DMS53 (cell line): ENCODE measurements at regions not wholly inside any gene's neighbourhood (a gene's known extent, or its start where the extent isn't known, plus 50 kb on each side); places are given as distances from the start of the nearest gene placed in this dataset.
"Not testable (repeated sequence)": the region's sequence is repeated elsewhere in the genome, so short reads cannot be mapped to it uniquely, and the experiment has no call there.

Experiments
- DNase-seq: peaks from one replicate; lab custom pipeline; 2025; lab: John Stamatoyannopoulos, UW

DNA sequence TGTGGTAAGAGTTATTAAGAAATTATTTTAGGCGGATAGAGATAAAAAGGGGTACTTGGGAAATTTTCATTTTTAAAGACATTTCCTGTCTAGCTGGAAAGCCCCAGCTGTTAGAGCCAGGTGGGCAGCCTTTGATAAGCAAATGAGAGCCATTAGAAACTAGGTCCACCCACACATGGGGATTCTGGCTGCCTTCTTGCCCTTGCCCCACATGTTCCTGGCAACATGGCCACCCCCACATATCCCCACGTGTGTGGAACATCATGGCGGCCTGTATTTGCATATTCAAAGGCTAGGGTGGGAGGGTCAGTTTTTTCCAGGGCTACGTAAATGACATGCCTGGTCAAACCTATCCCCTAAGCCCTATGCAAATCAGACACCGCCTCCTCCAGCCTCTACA, 1382.1 kb downstream of the AACS start:
- DNase-seq, result no peak

DNA sequence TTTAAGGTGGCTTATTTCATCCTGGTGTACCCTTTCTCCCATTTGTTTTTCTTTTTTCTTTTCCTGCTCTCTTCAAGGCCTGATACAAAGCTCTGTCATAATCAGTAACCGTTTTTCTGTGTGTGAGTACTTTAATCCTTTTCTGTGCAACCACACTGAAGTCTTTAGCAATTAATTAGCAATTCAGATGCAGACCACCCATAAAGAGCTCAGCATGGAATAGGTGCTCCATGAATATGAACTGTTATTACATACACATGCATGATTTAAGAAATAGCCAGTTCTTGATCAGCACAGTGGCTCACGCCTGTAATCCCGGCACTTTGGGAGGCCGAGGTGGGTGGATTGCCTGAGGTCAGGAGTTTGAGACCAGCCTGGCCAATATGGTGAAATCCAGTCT, 1386.6 kb downstream of the AACS start:
- DNase-seq, result no peak

DNA sequence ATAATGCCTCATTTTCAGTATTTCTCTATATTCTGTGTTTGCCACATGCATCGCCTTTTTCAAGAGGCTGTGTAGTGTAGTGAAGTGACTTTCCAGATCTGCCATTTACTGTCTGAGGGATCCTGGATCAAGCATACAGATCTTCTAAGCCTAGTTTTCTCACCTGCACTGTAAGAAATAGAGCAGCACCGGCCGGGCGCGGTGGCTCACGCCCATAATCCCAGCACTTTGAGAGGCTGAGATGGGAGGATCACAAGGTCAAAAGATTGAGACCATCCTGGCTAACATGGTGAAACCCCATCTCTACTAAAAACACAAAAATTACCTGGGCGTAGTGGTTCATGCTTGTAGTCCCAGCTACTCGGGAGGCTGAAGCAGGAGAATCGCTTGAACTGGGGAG, 1387.5 kb downstream of the AACS start:
- not testable (repeated sequence) for DNase-seq

DNA sequence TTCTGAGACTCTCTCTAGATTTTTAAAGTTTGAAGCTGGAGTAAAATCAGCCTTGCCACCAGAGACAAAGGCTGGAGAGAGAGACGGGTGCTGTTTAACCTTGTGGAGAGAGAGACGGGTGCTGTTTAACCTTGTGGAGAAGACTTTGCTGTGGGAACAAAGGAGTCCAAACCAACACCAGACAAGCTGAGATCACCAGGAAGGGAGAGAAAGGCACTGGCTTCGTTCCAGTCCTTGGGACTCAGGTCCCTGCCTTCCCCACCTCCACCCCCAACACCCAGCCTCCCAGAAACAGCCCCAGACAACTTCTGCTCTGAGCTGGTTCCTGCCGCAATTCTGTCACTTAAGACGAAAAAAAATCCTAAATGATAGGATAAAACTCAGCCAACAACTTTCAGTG, 1389.3 kb downstream of the AACS start:
- no peak for DNase-seq

DNA sequence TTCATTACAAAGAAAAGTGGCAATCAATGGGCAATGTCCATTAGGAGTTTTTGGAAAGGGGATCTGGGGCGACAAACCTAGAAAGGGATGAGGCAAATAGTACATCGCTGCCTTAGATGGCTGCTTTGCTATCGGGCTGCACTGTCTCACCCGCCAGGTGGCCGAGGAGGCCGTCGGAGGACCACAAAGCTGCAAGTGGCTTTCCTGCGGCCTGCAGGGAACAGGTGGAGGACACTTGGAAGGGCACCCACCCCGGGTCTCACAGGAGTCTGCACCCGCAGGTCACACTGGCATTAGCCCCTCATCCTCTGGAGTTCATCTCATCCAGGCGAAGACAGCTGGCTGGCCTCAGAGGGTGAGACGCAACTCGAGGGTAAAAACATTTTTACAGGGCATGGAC, 1392.5 kb downstream of the AACS start:
- DNase-seq, result no peak

DNA sequence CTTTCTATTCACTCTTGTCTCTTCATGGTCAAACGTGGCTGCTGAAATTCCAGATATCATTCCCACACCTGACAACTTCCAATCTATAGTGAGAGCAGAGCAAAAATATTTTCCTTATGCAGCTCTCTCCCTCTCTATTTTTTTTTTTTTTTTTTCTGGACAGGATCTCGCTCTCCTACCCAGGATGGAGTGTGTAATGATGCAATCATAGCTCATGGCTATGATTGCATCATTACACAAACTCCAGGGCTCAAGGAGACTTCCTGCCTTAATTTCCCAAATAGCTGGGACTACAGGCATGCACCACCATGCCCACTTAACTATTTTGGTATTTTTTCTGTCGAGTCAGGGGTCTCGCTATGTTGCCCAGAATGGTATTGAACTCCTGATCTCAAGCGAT, 1398.9 kb downstream of the AACS start:
- no peak for DNase-seq

DNA sequence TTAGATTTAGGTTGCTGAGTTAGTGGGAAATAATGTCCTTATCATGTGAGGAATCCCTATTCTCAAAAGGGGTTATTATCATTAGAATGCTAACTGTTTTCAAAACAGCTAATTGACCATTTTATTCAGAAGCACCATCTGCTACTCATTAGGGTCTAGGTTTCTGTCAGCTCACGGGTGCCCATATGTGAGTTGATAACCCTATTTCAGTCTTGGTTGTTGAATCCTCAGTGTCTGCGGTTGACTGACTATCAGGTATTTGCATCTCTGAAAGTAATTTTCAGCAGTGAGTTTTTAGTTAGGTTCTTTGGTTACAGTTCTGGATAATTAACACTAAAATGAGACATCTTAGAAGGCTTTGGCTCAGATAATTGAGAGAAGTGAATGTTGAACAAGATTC, 1404.0 kb downstream of the AACS start:
- no peak for DNase-seq

DNA sequence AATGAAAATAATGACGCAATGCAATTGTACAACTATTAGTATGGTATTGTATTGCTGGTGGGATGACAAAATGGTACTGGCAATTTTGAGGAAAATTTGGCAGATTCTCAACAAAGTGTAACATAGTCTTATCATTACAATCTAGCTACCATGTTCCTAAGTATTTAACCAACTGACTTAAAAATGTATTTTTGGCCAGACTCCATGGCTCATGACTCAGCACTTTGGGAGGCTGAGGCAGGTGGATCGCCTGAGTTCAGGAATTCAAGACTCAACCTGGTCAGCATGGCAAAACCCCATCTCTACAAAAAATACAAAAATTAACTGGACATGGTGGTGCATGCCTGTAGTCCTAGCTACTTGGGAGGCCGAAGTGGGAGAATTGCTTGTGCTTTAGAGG, 1409.5 kb downstream of the AACS start:
- no peak for DNase-seq

DNA sequence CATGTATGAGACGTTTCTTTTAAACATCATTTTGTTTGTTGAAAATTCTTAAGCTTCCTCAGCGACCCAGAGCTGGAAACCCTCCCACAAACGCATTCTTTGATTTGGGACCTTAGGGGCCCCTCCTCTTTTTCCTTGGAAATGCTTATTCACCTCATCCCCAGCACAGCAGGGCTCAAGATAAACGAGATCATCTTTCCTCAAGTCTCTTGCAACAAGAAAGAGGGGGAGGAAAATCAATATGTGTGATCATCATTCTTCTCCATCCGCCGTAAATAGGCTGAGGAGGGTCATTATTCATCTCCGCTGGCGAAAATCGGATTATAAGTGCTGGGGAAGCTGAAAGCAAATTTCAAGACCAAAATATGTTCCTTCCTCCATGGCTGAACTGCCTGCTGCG, 1415.2 kb downstream of the AACS start:
- DNase-seq, result no peak

DNA sequence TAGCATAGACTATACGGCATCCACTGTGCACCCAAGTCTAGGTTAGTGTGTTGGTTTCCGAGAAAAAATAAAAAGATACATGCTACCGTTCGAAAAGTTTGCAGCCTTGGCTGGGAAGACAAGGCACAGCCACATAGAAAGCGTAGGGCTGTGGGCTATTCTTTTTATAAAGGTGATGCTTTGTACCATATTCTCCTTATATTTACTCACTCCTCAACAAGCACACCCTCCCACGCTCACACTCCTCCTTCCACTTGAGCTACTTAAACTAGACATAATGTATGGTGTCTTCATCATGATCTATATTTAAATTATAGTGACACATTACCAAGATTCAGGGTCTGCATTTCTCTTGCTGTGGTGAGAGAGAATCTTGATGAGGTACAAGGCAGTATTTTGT, 1416.5 kb downstream of the AACS start:
- no peak for DNase-seq

DNA sequence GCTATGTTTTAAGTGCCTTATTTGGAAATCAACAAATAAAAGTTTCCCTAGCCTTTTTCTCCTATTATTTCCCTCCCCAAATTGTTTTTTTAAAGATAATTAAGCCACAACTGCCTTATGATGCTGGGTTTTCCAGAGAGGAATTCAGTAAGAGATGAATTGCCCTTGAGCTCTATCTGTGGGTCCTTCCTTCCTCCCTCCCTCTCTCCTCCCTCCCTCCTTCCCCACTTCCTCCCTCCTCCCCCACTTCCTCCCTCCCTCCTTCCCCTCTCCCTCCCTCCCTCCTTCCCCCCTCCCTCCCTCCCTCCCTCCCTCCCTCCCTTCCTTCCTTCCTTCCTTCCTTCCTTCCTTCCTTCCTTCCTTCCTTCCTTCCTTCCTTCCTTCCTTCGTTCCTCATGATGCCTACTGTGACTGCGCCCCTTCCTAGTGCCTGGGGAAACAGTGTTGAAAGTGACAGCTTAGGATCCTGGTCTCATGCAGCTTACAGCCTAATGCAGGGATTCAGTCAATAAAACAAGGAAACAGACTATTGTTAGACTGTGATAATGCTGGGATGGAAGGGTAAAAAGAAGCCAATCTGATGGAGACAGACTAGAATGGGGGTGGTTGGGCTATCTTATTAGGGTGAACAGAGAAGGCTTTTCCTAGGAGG, 1417.1 kb downstream of the AACS start:
- DNase-seq, result no peak

DNA sequence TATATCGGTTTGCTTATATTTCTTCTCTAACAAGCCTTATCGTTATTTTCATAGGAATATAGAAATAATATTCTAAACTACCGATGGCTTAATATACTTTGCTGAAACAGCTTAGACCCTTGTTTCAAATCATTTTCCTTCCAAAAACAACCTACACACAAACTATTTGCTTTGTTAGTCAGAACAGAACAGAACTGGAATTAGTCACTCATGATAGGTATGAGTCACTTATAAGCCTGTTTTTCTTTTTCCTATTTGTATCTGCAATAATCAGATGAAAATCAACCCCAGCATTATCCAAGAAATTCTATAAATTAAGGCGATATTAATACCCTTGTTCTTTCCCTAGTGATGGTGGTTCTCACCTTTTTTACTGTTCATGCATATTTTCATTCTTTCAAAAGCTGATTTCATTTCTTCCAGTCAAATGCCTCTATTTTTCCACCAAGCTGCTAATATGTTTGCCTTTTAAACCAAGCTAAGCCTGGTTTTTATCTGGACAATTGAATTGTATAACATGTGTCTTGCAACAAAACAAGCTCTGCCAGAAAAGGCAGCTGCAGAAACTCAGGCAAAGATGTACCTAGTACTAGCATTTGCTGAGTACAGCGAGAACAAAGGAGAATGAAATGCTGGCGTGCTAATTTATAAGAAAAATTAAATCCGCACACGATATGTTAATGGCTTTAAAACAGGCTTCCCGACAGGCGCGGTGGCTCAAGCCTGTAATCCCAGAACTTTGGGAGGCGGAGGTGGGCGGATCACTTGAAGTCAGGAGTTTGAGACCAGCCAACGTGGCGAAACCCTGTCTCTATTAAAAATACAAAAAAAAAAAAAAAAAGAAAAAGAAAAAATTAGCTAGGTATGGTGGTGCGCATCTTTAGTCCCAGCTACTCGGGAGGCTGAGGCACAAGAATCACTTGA, 1418.2 kb downstream of the AACS start:
- no peak for DNase-seq

DNA sequence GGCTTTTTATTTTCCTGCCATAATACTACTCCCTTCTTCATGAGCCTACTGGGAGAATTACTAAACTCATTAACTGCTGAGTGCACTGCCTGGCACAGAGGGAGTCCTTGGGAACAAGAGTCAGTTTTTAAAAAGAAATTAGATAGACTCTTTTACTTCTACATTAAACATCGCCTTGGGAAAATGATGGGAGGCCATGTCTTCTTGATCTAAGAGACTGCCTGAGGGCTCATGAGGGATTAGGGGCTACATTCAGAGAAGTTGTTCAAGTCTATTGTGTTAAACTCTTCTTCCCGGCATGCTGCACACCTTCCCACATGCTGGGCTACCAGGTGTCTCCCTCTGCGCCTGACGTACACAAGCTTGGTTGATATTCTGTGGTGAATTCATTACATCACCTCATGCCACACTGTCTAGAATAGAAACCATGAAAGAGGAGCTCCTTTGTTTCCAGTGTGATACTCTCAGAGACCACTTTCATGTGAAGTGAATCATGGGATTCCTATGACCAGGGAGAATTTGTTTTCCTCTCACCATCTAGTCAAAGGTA, 1422.3 kb downstream of the AACS start:
- no peak for DNase-seq

DNA sequence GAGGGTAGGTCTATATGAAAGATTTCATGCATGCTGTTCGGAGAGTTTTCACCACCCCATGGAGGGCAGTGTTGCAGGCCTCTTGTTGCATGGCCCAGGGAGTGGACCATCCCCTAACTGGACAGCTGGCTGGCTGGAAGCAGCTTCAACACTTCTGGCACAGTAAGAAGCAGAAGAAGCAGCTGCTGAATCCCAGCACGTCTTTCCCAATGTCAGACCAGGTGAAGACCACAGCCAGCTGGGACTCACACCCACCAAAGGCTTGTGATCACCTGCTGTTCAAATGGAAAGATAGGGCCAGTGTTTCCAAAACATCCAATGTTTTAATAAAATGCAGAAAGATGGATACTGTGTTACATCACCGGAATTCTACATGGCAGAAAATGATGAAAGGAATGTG, 1423.6 kb downstream of the AACS start:
- DNase-seq, result no peak

DNA sequence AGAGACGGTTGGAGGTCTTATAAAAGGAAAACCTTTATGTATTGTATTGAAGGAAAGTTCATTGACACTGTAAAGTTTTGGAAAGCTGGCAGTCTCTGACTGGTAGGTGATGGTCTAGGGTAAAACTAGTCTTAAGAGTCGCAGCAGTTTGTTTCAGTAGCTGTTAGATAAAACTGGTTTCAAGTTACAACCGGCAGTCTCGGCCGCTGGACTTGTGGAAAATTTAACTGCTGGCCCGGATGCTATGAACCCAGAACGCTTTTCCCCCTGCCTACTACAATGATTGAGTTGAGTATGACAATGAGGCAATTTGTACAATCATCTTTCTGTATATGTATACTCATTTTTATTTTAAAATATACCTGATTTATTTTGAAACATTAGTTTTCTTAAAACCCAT, 1426.9 kb downstream of the AACS start:
- DNase-seq, result no peak

DNA sequence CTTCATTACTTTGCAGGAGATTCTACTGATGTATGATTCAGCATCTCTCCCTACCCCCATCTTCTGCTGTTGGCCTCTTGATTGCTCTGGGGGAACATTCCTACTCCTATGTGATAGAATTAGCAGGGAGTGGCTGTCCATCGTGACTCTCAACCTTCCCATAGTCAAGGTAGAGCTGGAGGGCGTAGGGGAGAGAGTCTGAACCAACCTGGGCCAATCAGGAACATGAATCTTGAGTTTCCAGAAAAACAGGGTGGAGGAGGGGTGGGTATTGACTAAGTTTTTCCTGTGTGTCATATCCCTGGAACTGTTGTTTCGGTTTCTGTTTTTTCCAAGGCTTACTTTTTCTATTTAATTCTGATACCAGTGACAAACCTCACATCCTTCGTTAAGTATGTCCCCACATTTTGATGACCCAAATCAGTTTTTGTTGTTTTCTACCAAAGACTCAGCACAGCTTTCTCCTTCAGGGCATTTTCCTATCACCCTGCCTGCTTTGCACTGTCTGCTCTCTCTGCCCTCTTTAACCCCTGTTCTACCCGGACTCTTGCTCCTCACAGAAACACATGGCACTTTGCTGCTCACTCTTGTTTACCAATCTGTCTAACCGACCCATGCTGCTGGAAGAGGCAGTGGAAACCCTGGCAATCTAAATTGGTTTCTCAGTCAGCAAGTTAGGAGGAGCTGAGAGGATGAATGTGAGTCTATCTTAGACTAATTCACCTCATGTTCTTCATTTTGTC, 1428.3 kb downstream of the AACS start:
- no peak for DNase-seq

DNA sequence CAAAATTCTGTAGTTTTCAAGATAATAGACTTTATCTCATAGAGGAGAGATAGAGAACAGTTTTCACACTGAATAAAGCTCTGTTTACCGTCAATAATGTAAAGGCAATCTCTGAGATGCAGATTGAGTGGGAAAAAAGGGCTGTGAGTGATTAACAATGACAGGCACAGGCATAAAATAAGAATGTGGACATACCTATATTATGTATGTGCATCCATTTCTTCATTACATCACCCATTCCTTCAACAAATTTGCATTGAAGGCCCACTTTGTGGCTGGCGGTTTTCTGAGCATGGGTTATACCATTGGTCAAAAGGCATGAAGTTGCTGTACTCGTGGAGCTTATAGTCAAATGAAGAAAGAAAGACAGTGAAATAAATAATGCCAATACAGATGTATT, 1431.0 kb downstream of the AACS start:
- DNase-seq, result no peak

DNA sequence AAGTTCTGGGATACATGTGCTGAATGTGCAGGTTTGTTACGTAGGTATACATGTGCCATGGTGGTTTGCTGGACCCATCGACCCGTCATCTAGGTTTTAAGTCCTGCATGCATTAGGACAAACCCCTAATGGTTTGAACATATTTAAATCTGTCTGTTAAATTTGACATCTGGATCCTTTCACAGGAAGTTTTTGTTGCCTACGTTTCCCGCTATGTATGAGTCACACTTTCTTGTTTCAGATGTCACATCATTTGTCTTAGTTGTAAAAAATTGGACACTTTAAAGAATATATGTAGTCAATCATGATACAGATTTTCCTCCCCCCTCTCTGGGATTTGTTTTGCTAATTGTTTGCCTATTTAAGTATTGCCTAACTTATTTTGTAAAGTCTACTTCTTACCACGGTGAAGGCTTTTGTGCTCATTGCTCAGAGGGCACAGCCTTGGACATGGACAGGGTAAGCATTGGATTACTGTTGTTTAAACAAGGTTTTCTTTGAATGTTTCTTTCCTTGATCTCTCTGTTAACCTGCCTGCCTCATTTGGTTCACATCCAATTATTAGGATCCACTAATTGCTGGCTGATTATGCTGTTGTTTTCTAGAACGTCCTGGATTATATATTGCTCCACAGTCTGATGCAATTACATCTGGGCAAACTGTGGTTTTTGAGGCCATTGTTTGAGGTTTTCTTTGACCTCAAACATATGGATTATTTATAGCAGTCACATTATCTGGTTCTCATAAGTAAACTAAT, 1441.4 kb downstream of the AACS start:
- no peak for DNase-seq

DNA sequence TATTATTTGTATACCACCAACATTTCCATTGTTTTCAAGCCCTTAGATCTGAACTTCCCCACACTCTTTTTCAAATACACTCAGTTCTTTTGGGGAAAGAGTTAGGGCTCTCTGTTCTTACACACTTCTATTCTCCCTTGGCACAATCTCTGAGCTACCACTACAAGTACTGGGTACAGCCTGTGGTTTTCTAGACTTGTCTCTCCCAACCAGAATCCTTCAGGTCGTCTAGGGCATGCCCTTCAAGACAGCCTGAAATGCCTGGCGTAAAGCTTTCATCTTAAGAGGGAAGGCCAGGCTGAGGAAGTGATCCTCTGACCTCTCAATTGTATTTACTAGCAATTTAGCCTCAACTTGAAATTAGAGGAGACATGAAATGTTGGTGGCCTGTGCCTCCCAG, 1442.0 kb downstream of the AACS start:
- no peak for DNase-seq

DNA sequence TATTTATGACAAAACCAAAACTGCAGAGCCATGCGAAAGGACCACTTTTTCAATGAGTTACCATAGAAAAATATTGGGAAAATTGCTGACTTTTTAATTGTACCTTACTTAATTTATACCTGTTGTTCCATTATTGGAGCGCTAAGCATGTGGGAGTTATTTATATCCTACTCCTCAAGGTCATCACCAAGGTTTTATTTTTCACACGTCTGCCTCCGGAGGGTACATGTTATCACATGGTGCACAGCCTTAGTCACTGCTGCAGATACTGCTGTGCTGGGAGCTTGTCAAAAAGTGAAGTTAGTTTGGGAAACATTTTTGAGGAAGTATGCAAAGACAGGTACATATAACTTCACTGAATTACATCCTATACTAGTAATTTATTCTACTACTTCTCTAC, 1444.3 kb downstream of the AACS start:
- no peak for DNase-seq

DNA sequence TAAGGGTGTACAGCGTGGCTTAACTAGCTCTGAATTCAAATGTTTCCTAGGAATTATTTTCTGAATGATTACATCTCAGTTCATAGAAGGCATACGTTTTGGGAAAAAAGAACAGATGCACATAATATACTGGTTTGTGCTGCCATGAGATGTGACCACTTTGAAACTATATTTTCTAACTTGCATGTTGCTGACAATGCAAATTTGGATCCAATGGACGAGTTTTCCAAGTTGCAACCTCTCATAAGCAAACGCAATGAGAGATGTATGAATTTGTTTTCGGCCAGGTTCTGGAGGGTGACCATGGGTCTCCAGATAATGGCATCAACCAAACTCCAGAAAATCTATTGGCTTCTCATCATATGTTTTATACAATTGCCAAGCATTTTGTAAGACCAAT, 1445.4 kb downstream of the AACS start:
- no peak for DNase-seq
